ENCODE measurements at regions not wholly inside any gene's neighbourhood (a gene's known extent, or its start where the extent isn't known, plus 50 kb on each side); places are given as distances from the start of the nearest gene placed in this dataset.

GRCh38 chr13:106899442-106899841 is 331.5 kb upstream of the ARGLU1 start:
- intact Hi-C loops (cut with DNase I; ENCODE audit: low total_unique reads), result no loop called here
- no peak overlapping the region for H3K27ac ChIP-seq
- TF ChIP-seq POLR2AphosphoS5 (IDR thresholded peaks at IDR 0.05) (no peak), CTCF (IDR thresholded peaks at IDR 0.05) (no peak), POLR2A (IDR thresholded peaks at IDR 0.05) (no peak)
- no peaks in the 10 kb centered on the region for H3K9me3 ChIP-seq
- H3K4me1 ChIP-seq, result no peaks in the 10 kb centered on the region
- DNase-seq (ENCODE audit: low spot score in 2 of 2), result no peak
- H3K36me3 ChIP-seq, result no peaks in the 10 kb centered on the region
- H3K27me3 ChIP-seq, result no peaks in the 10 kb centered on the region
- no peak overlapping the region for H3K4me3 ChIP-seq

- Histone ChIP-seq H3K36me3 (no peaks in the 10 kb centered on the region), H3K9me3 (no peaks in the 10 kb centered on the region), H3K4me1 (no peaks in the 10 kb centered on the region), H3K4me3 (no peak overlapping the region), H3K27me3 (no peaks in the 10 kb centered on the region), H3K27ac (no peak overlapping the region)
- no peak for TF ChIP-seq POLR2AphosphoS5 (IDR thresholded peaks at IDR 0.05)
- no peak for TF ChIP-seq CTCF (IDR thresholded peaks at IDR 0.05)
- TF ChIP-seq POLR2A (IDR thresholded peaks at IDR 0.05), result no peak
- DNase-seq (ENCODE audit: low spot score in 2 of 2), result no peak
- intact Hi-C loops (cut with DNase I; ENCODE audit: low total_unique reads), result no loop called here
Measured at GRCh38 chr13:106898231-106898630, 330.3 kb upstream of the ARGLU1 start.

- no peaks in the 10 kb centered on the region for H3K4me1 ChIP-seq
- H3K27me3 ChIP-seq, result no peaks in the 10 kb centered on the region
- intact Hi-C loops (cut with DNase I; ENCODE audit: low total_unique reads), result no loop called here
- DNase-seq (ENCODE audit: low spot score in 2 of 2), result no peak
- no peaks in the 10 kb centered on the region for H3K36me3 ChIP-seq
- H3K9me3 ChIP-seq, result no peaks in the 10 kb centered on the region
- no peak overlapping the region for H3K27ac ChIP-seq
- H3K4me3 ChIP-seq, result no peak overlapping the region
- no peak for TF ChIP-seq POLR2AphosphoS5 (IDR thresholded peaks at IDR 0.05)
- TF ChIP-seq CTCF (IDR thresholded peaks at IDR 0.05), result no peak
- TF ChIP-seq POLR2A (IDR thresholded peaks at IDR 0.05), result no peak
Measured at GRCh38 chr13:106888148-106888547, 320.2 kb upstream of the ARGLU1 start.

GRCh38 chr13:106887686-106888085 is 319.7 kb upstream of the ARGLU1 start:
- intact Hi-C loops (cut with DNase I; ENCODE audit: low total_unique reads), result no loop called here
- Histone ChIP-seq H3K27me3 (no peaks in the 10 kb centered on the region), H3K4me3 (no peak overlapping the region), H3K27ac (no peak overlapping the region), H3K9me3 (no peaks in the 10 kb centered on the region), H3K4me1 (no peaks in the 10 kb centered on the region), H3K36me3 (no peaks in the 10 kb centered on the region)
- TF ChIP-seq CTCF (IDR thresholded peaks at IDR 0.05) (no peak), POLR2AphosphoS5 (IDR thresholded peaks at IDR 0.05) (no peak), POLR2A (IDR thresholded peaks at IDR 0.05) (no peak)
- DNase-seq (ENCODE audit: low spot score in 2 of 2), result no peak

DNA sequence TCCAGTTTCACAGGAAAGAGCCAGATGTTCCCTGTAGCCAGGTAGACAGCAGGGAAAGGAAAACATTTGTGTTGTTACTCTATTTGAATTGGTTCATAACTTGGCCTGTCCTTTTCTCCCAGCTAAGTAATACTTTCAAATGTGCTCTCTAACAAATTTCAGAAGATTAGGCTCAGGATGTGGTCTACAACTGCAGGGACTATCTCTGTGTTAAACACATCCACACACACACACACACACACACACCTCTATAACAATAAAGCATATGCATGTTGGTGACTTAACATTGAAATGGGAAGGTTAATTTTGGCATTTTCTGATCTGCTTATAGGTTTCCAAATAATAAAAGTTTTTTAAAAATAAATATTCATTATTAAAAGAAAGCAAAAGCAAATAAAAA is 316.0 kb upstream of the ARGLU1 start:
- no peak for TF ChIP-seq POLR2AphosphoS5 (IDR thresholded peaks at IDR 0.05)
- TF ChIP-seq POLR2A (IDR thresholded peaks at IDR 0.05), result no peak
- TF ChIP-seq CTCF (IDR thresholded peaks at IDR 0.05), result no peak
- intact Hi-C loops (cut with DNase I; ENCODE audit: low total_unique reads), result no loop called here
- no peaks in the 10 kb centered on the region for H3K27me3 ChIP-seq
- H3K36me3 ChIP-seq, result no peaks in the 10 kb centered on the region
- DNase-seq (ENCODE audit: low spot score in 2 of 2), result no peak
- H3K4me3 ChIP-seq, result no peak overlapping the region
- no peak overlapping the region for H3K27ac ChIP-seq
- no peaks in the 10 kb centered on the region for H3K9me3 ChIP-seq
- no peaks in the 10 kb centered on the region for H3K4me1 ChIP-seq

Data from breast epithelium (tissue), 4 donors.